Fibroblast of lung (primary cell): ENCODE measurements at regions not wholly inside any gene's neighbourhood (a gene's known extent, or its start where the extent isn't known, plus 50 kb on each side); places are given as distances from the start of the nearest gene placed in this dataset.

Source experiments
- DNase-seq, 2 donors: peaks; one replicate each; pipeline versions ENCODE4 v3.0.0 to v3.0.0-alpha.2; 2010; ENCODE audit warnings: low read depth in 2 of 2
- H2AFZ ChIP-seq: 2 replicates; pipeline ENCODE4 v1.5.1; 2012; ENCODE audit warnings: low read length, control low read depth, inconsistent platforms
- H3K27ac ChIP-seq: 2 replicates; pipeline ENCODE4 v1.5.1; 2011; ENCODE audit warnings: low read length, control low read depth; ENCODE audit not compliant: insufficient read depth
- H3K27me3 ChIP-seq: 2 replicates; pipeline ENCODE4 v1.5.1; 2011; ENCODE audit warnings: mild to moderate bottlenecking, low read length; ENCODE audit not compliant: control insufficient read depth, insufficient read depth
- H3K36me3 ChIP-seq: 2 replicates; pipeline ENCODE4 v1.5.1; 2011; ENCODE audit warnings: low read length; ENCODE audit not compliant: control insufficient read depth, insufficient read depth
- H3K4me1 ChIP-seq: 2 replicates; pipeline ENCODE4 v1.5.1; 2011; ENCODE audit warnings: low read length; ENCODE audit not compliant: control insufficient read depth, insufficient read depth; ENCODE audit errors: extremely low read depth
- H3K4me2 ChIP-seq: 2 replicates; pipeline ENCODE4 v1.5.1; 2011; ENCODE audit warnings: low read length, control low read depth; ENCODE audit not compliant: insufficient read depth; ENCODE audit errors: extremely low read depth
- H3K4me3 ChIP-seq, 4 experiments: fragments of 200-600 bp in 1 of 4; sonication (generic) in 1 of 4; replicated peaks in 1 of 4; 2 replicates each; pipeline ENCODE4 v1.5.1; 2011 to 2016; ENCODE audit warnings: low read length in 4 of 4, low read depth in 3 of 4, mild to moderate bottlenecking in 3 of 4, control low read depth in 2 of 4, inconsistent platforms in 1 of 4, mixed read lengths in 1 of 4; ENCODE audit not compliant: insufficient read depth in 1 of 4; ENCODE audit errors: control extremely low read depth in 1 of 4
- H3K79me2 ChIP-seq: 2 replicates; pipeline ENCODE4 v1.5.1; 2012; ENCODE audit warnings: mild to moderate bottlenecking, low read length, inconsistent platforms; ENCODE audit not compliant: control insufficient read depth, insufficient read depth
- H3K9ac ChIP-seq: 2 replicates; pipeline ENCODE4 v1.5.1; 2011; ENCODE audit warnings: mild to moderate bottlenecking, low read length, control low read depth; ENCODE audit not compliant: insufficient read depth
- H3K9me3 ChIP-seq: 2 replicates; pipeline ENCODE4 v1.5.1; 2012; ENCODE audit warnings: low read depth, low read length; ENCODE audit not compliant: control insufficient read depth, insufficient read depth
- H4K20me1 ChIP-seq: 2 replicates; pipeline ENCODE4 v1.5.1; 2011; ENCODE audit warnings: low read length; ENCODE audit not compliant: control insufficient read depth, insufficient read depth; ENCODE audit errors: extremely low read depth
- EZH2 ChIP-seq: IDR thresholded peaks from 2 replicates; pipeline ENCODE4 v1.5.1; 2012; ENCODE audit warnings: low read length, control low read depth, mild to moderate bottlenecking; ENCODE audit errors: missing control alignments
- TF ChIP-seq, protein P1 (sequence below), 2 donors: IDR thresholded peaks in 1 of 2; conservative IDR thresholded peaks in 1 of 2; 1 replicate in 1 of 2; 2 replicates in 1 of 2; pipeline ENCODE4 v1.5.1; 2011 to 2012; ENCODE audit warnings: low read length in 2 of 2, control low read depth in 1 of 2, inconsistent platforms in 1 of 2, low read depth in 1 of 2, mild to moderate bottlenecking in 1 of 2

DNA sequence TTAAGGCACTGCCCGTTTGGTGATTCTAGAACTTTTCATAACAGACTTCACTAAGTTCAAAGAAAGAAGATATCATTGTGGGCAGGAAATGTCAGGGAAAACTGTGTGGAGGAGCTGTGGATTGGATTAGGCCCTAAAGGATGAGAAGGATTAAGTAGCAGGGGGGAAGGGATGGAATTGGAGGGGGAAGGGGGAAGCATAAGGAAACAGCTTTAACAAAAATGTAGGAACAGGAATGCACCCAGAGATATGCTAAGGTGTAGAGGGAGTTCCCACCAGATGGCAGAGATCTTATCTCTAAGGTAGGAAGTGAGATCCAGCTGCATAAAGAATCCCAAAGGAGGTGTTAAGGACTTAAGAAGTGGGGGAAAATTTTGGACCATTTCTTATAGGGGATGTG is 114.5 kb downstream of the LARP7 start:
- H3K4me1 ChIP-seq, result no peaks in the 10 kb centered on the region
- H3K79me2 ChIP-seq, result no peaks in the 10 kb centered on the region
- no peak overlapping the region for H3K4me3 ChIP-seq
- no peak overlapping the region for H3K27ac ChIP-seq
- no peaks in the 10 kb centered on the region for H3K27me3 ChIP-seq
- no peaks in the 10 kb centered on the region for H3K9me3 ChIP-seq
- no peak overlapping the region for H3K9ac ChIP-seq
- no peak overlapping the region for H3K4me2 ChIP-seq
- no peaks in the 10 kb centered on the region for H3K36me3 ChIP-seq
- no peak for DNase-seq
- TF ChIP-seq, protein P1, sequence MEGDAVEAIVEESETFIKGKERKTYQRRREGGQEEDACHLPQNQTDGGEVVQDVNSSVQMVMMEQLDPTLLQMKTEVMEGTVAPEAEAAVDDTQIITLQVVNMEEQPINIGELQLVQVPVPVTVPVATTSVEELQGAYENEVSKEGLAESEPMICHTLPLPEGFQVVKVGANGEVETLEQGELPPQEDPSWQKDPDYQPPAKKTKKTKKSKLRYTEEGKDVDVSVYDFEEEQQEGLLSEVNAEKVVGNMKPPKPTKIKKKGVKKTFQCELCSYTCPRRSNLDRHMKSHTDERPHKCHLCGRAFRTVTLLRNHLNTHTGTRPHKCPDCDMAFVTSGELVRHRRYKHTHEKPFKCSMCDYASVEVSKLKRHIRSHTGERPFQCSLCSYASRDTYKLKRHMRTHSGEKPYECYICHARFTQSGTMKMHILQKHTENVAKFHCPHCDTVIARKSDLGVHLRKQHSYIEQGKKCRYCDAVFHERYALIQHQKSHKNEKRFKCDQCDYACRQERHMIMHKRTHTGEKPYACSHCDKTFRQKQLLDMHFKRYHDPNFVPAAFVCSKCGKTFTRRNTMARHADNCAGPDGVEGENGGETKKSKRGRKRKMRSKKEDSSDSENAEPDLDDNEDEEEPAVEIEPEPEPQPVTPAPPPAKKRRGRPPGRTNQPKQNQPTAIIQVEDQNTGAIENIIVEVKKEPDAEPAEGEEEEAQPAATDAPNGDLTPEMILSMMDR (conservative IDR thresholded peaks at IDR 0.05 in 1 of 2, IDR thresholded peaks at IDR 0.05 in 1 of 2; ENCODE audit: low read depth in 1 of 2, low read length in 2 of 2), result no peak
- no peak for TF ChIP-seq EZH2
- H4K20me1 ChIP-seq, result no peaks in the 10 kb centered on the region
- H2AFZ ChIP-seq, result no peak overlapping the region

GRCh38 chr4:112752061-112752460 is 115.1 kb downstream of the LARP7 start:
- H2AFZ ChIP-seq, result no peak overlapping the region
- H3K36me3 ChIP-seq, result no peaks in the 10 kb centered on the region
- no peak overlapping the region for H3K27ac ChIP-seq
- H3K79me2 ChIP-seq, result no peaks in the 10 kb centered on the region
- no peaks in the 10 kb centered on the region for H3K27me3 ChIP-seq
- no peaks in the 10 kb centered on the region for H3K4me1 ChIP-seq
- no peaks in the 10 kb centered on the region for H4K20me1 ChIP-seq
- DNase-seq, result no peak
- H3K9ac ChIP-seq, result no peak overlapping the region
- TF ChIP-seq EZH2, result no peak
- TF ChIP-seq, protein P1 (conservative IDR thresholded peaks at IDR 0.05 in 1 of 2, IDR thresholded peaks at IDR 0.05 in 1 of 2; ENCODE audit: low read depth in 1 of 2, low read length in 2 of 2), result no peak
- H3K4me2 ChIP-seq, result no peak overlapping the region
- H3K9me3 ChIP-seq, result no peaks in the 10 kb centered on the region
- no peak overlapping the region for H3K4me3 ChIP-seq

- Histone ChIP-seq H4K20me1 (no peaks in the 10 kb centered on the region), H3K79me2 (no peaks in the 10 kb centered on the region), H3K4me3 (no peak overlapping the region), H3K9ac (no peak overlapping the region), H3K36me3 (no peaks in the 10 kb centered on the region), H3K4me1 (no peaks in the 10 kb centered on the region), H3K4me2 (no peak overlapping the region), H3K9me3 (no peaks in the 10 kb centered on the region), H3K27ac (no peak overlapping the region), H3K27me3 (no peaks in the 10 kb centered on the region), H2AFZ (no peak overlapping the region)
- no peak for DNase-seq
- TF ChIP-seq, protein P1 (conservative IDR thresholded peaks at IDR 0.05 in 1 of 2, IDR thresholded peaks at IDR 0.05 in 1 of 2; ENCODE audit: low read depth in 1 of 2, low read length in 2 of 2), result no peak
- TF ChIP-seq EZH2, result no peak
Measured at GRCh38 chr4:112752510-112752909, 115.6 kb downstream of the LARP7 start.
